WTC11 (cell line): ENCODE measurements at regions not wholly inside any gene's neighbourhood (a gene's known extent, or its start where the extent isn't known, plus 50 kb on each side); places are given as distances from the start of the nearest gene placed in this dataset.

ENCODE experiments used
- ATAC-seq: fragments of 200-7000 bp; cut with Tn5 transposase; 2 replicates; pipeline ENCODE4 v1.10.0; 2021; ENCODE audit warnings: mild to moderate bottlenecking, moderate library complexity
- CTCF ChIA-PET: fragments of 300-600 bp; sonication (Branson Sonifier 250); formaldehyde crosslinking; loops from one replicate; lab custom pipeline; 2021; ENCODE audit warnings: antibody characterized with exemption; lab: Charles Lee
- POLR2A ChIA-PET: fragments of 350-600 bp; sonication (Branson Sonifier 250); formaldehyde crosslinking; loops from one replicate; lab custom pipeline; 2021; ENCODE audit warnings: antibody characterized with exemption; lab: Charles Lee
- DNase-seq: peaks from one replicate; pipeline ENCODE4 v3.0.0; 2021; ENCODE audit warnings: low spot score
- H3K27ac Mint-ChIP-seq: 2 replicates; pipeline ENCODE4 v1.8.0; 2021; ENCODE audit warnings: mixed read lengths
- H3K27me3 Mint-ChIP-seq: 2 replicates; pipeline ENCODE4 v1.8.0; 2021; ENCODE audit warnings: low read depth, mild to moderate bottlenecking, moderate library complexity, mixed read lengths
- H3K36me3 Mint-ChIP-seq: 2 replicates; pipeline ENCODE4 v1.8.0; 2021; ENCODE audit warnings: mixed read lengths
- H3K4me1 Mint-ChIP-seq: 2 replicates; pipeline ENCODE4 v1.8.0; 2022; ENCODE audit warnings: mixed read lengths
- H3K4me3 Mint-ChIP-seq: 2 replicates; pipeline ENCODE4 v1.8.0; 2021; ENCODE audit warnings: mild to moderate bottlenecking, moderate library complexity, mixed read lengths
- H3K9me3 Mint-ChIP-seq: 2 replicates; pipeline ENCODE4 v1.8.0; 2021; ENCODE audit warnings: mixed read lengths
- CBFB ChIP-seq: sonication (generic); formaldehyde crosslinking; IDR thresholded peaks from 2 replicates; pipeline ENCODE4 v1.8.1; 2022; ENCODE audit warnings: mild to moderate bottlenecking, low read depth, missing genetic modification reagents
- CREM ChIP-seq: sonication (generic); formaldehyde crosslinking; IDR thresholded peaks from 2 replicates; pipeline ENCODE4 v1.8.1; 2022; ENCODE audit warnings: mild to moderate bottlenecking, missing genetic modification reagents, moderate library complexity
- FOXJ3 ChIP-seq: sonication (generic); formaldehyde crosslinking; IDR thresholded peaks from 2 replicates; pipeline ENCODE4 v1.9.0; 2021; ENCODE audit warnings: missing genetic modification reagents, mild to moderate bottlenecking, borderline replicate concordance
- FOXK1 ChIP-seq: sonication (generic); formaldehyde crosslinking; IDR thresholded peaks from 2 replicates; pipeline ENCODE4 v1.8.0; 2022; ENCODE audit warnings: mild to moderate bottlenecking, moderate library complexity, missing genetic modification reagents
- FOXP1 ChIP-seq: sonication (generic); formaldehyde crosslinking; IDR thresholded peaks from 2 replicates; pipeline ENCODE4 v1.8.0; 2022; ENCODE audit warnings: missing genetic modification reagents, mild to moderate bottlenecking, moderate library complexity, borderline replicate concordance
- GTF2I ChIP-seq: fragments of 250-450 bp; sonication (Bioruptor Pico); conservative IDR thresholded peaks from 2 replicates; pipeline ENCODE4 v1.4.0; 2021; ENCODE audit warnings: mild to moderate bottlenecking
- KAT7 ChIP-seq: sonication (generic); formaldehyde crosslinking; IDR thresholded peaks from 2 replicates; pipeline ENCODE4 v1.8.1; 2023; ENCODE audit warnings: missing genetic modification reagents, mild to moderate bottlenecking, borderline replicate concordance
- MXD4 ChIP-seq: fragments of 250-450 bp; sonication (Bioruptor Pico); IDR thresholded peaks from 2 replicates; pipeline ENCODE4 v1.8.0; 2021; ENCODE audit warnings: mild to moderate bottlenecking, moderate library complexity, borderline replicate concordance
- SMAD3 ChIP-seq: sonication (generic); formaldehyde crosslinking; IDR thresholded peaks from 2 replicates; pipeline ENCODE4 v1.8.0; 2022; ENCODE audit warnings: missing genetic modification reagents, mild to moderate bottlenecking, borderline replicate concordance
- ZNF121 ChIP-seq: sonication (generic); formaldehyde crosslinking; IDR thresholded peaks from 2 replicates; pipeline ENCODE4 v1.8.0; 2023; ENCODE audit warnings: missing genetic modification reagents
- TF ChIP-seq, protein P1 (sequence below): sonication (generic); formaldehyde crosslinking; IDR thresholded peaks from 2 replicates; pipeline ENCODE4 v1.8.1; 2022; ENCODE audit warnings: low read depth, mild to moderate bottlenecking, moderate library complexity, missing genetic modification reagents, borderline replicate concordance
- TF ChIP-seq, protein P2 (sequence below): sonication (generic); formaldehyde crosslinking; IDR thresholded peaks from 2 replicates; pipeline ENCODE4 v1.8.0; 2023; ENCODE audit warnings: missing genetic modification reagents, mild to moderate bottlenecking, borderline replicate concordance
- TF ChIP-seq, protein P3 (sequence below): sonication (generic); formaldehyde crosslinking; IDR thresholded peaks from 2 replicates; pipeline ENCODE4 v1.8.1; 2023; ENCODE audit warnings: mild to moderate bottlenecking, missing genetic modification reagents
- TF ChIP-seq, protein P4 (sequence below): sonication (generic); formaldehyde crosslinking; IDR thresholded peaks from 2 replicates; pipeline ENCODE4 v1.8.1; 2022; ENCODE audit warnings: low read depth, missing genetic modification reagents, borderline replicate concordance
- TF ChIP-seq, protein P5 (sequence below): fragments of 250-450 bp; sonication (Bioruptor Pico); IDR thresholded peaks from 2 replicates; pipeline ENCODE4 v2.1.2; 2022; ENCODE audit warnings: mild to moderate bottlenecking, moderate library complexity
- TF ChIP-seq, protein P6 (sequence below): sonication (generic); formaldehyde crosslinking; IDR thresholded peaks from 2 replicates; pipeline ENCODE4 v1.8.1; 2023; ENCODE audit warnings: mild to moderate bottlenecking, missing genetic modification reagents, borderline replicate concordance

DNA sequence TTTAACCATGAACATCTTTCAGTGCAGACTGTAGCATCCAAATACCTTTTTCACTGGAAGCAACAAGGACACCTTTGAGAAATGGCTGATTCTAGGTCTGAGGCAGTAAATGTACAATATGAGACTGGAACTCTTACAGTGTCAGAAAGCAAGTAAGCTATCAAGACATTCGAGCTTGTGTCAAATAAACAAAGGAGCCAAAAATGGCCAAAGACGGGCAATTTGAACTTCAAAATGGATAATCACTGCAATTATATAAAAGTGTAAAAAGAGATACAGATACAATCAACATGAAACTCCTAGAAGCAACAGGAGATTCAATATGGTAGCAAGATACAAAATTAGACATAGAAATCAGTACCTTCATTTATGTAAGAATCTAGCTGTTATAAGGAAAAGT is 138.5 kb upstream of the CCDC54 start:
- no peak for DNase-seq
- Mint-ChIP-seq H3K4me3 (no peak overlapping the region), H3K36me3 (no peaks in the 10 kb centered on the region), H3K27me3 (peaks cover 16% of the 10 kb centered on the region), H3K9me3 (peaks cover 6% of the 10 kb centered on the region; the same call in 1 of the 2 replicates), H3K27ac (no peak overlapping the region), H3K4me1 (peaks cover 14% of the 10 kb centered on the region)
- CTCF ChIA-PET: interaction anchor here (1.3 to 4.7 kb wide), 3 partner anchors 33 to 514 kb away, joined by 3 to 50 read pairs (median 3); no protein-coding TSS in a partner anchor
- no peak for ATAC-seq
- TF ChIP-seq, protein P1, sequence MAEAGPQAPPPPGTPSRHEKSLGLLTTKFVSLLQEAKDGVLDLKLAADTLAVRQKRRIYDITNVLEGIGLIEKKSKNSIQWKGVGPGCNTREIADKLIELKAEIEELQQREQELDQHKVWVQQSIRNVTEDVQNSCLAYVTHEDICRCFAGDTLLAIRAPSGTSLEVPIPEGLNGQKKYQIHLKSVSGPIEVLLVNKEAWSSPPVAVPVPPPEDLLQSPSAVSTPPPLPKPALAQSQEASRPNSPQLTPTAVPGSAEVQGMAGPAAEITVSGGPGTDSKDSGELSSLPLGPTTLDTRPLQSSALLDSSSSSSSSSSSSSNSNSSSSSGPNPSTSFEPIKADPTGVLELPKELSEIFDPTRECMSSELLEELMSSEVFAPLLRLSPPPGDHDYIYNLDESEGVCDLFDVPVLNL (CRISPR knock-in tag): no peak
- no peak for TF ChIP-seq CBFB (CRISPR knock-in tag)
- TF ChIP-seq, protein P2, sequence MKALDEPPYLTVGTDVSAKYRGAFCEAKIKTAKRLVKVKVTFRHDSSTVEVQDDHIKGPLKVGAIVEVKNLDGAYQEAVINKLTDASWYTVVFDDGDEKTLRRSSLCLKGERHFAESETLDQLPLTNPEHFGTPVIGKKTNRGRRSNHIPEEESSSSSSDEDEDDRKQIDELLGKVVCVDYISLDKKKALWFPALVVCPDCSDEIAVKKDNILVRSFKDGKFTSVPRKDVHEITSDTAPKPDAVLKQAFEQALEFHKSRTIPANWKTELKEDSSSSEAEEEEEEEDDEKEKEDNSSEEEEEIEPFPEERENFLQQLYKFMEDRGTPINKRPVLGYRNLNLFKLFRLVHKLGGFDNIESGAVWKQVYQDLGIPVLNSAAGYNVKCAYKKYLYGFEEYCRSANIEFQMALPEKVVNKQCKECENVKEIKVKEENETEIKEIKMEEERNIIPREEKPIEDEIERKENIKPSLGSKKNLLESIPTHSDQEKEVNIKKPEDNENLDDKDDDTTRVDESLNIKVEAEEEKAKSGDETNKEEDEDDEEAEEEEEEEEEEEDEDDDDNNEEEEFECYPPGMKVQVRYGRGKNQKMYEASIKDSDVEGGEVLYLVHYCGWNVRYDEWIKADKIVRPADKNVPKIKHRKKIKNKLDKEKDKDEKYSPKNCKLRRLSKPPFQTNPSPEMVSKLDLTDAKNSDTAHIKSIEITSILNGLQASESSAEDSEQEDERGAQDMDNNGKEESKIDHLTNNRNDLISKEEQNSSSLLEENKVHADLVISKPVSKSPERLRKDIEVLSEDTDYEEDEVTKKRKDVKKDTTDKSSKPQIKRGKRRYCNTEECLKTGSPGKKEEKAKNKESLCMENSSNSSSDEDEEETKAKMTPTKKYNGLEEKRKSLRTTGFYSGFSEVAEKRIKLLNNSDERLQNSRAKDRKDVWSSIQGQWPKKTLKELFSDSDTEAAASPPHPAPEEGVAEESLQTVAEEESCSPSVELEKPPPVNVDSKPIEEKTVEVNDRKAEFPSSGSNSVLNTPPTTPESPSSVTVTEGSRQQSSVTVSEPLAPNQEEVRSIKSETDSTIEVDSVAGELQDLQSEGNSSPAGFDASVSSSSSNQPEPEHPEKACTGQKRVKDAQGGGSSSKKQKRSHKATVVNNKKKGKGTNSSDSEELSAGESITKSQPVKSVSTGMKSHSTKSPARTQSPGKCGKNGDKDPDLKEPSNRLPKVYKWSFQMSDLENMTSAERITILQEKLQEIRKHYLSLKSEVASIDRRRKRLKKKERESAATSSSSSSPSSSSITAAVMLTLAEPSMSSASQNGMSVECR (CRISPR knock-in tag): no peak
- no peak for TF ChIP-seq ZNF121 (CRISPR knock-in tag)
- TF ChIP-seq MXD4 (CRISPR knock-in tag): no peak
- no peak for TF ChIP-seq CREM (CRISPR knock-in tag)
- POLR2A ChIA-PET: no interaction called here

DNA sequence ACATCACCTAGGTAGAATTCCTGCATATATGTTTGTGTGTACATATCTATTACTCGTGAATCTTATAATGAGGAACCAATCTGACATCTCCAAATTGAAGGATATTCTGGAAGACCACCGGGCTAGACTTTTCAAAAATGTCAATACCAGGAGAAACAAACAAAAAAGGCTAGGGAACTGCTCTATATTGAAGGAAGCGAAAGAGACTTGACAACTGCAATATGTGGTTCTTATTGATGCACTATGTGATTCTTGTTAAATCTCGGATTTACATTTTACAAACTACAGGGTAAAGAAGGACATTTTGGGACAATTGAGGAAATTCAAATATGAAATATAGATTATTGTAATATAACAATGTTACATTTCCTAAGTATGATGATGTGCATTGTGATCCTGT is 137.5 kb upstream of the CCDC54 start:
- Mint-ChIP-seq H3K4me3 (peak overlapping the region; percentile 91), H3K4me1 (peaks cover 10% of the 10 kb centered on the region), H3K27me3 (peaks cover 16% of the 10 kb centered on the region), H3K27ac (no peak overlapping the region), H3K36me3 (no peaks in the 10 kb centered on the region), H3K9me3 (no peaks in the 10 kb centered on the region)
- DNase-seq (no peak), ATAC-seq (no peak)
- CTCF ChIA-PET: interaction anchor here (1.3 kb wide), 2 partner anchors 34 to 513 kb away, joined by 3 read pairs; no protein-coding TSS in a partner anchor
- POLR2A ChIA-PET: no interaction called here
- TF ChIP-seq, protein P3, sequence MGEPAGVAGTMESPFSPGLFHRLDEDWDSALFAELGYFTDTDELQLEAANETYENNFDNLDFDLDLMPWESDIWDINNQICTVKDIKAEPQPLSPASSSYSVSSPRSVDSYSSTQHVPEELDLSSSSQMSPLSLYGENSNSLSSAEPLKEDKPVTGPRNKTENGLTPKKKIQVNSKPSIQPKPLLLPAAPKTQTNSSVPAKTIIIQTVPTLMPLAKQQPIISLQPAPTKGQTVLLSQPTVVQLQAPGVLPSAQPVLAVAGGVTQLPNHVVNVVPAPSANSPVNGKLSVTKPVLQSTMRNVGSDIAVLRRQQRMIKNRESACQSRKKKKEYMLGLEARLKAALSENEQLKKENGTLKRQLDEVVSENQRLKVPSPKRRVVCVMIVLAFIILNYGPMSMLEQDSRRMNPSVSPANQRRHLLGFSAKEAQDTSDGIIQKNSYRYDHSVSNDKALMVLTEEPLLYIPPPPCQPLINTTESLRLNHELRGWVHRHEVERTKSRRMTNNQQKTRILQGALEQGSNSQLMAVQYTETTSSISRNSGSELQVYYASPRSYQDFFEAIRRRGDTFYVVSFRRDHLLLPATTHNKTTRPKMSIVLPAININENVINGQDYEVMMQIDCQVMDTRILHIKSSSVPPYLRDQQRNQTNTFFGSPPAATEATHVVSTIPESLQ: no peak
- TF ChIP-seq, protein P4, sequence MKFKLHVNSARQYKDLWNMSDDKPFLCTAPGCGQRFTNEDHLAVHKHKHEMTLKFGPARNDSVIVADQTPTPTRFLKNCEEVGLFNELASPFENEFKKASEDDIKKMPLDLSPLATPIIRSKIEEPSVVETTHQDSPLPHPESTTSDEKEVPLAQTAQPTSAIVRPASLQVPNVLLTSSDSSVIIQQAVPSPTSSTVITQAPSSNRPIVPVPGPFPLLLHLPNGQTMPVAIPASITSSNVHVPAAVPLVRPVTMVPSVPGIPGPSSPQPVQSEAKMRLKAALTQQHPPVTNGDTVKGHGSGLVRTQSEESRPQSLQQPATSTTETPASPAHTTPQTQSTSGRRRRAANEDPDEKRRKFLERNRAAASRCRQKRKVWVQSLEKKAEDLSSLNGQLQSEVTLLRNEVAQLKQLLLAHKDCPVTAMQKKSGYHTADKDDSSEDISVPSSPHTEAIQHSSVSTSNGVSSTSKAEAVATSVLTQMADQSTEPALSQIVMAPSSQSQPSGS: no peak
- TF ChIP-seq FOXJ3: no peak
- TF ChIP-seq KAT7 (CRISPR knock-in tag): no peak
- TF ChIP-seq GTF2I: no peak
- TF ChIP-seq SMAD3 (CRISPR knock-in tag): no peak
- TF ChIP-seq FOXP1: no peak
- TF ChIP-seq FOXK1 (CRISPR knock-in tag): no peak
- TF ChIP-seq CREM (CRISPR knock-in tag): no peak
- TF ChIP-seq, protein P5, sequence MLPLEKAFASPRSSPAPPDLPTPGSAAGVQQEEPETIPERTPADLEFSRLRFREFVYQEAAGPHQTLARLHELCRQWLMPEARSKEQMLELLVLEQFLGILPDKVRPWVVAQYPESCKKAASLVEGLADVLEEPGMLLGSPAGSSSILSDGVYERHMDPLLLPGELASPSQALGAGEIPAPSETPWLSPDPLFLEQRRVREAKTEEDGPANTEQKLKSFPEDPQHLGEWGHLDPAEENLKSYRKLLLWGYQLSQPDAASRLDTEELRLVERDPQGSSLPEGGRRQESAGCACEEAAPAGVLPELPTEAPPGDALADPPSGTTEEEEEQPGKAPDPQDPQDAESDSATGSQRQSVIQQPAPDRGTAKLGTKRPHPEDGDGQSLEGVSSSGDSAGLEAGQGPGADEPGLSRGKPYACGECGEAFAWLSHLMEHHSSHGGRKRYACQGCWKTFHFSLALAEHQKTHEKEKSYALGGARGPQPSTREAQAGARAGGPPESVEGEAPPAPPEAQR (CRISPR knock-in tag): no peak
- TF ChIP-seq, protein P6, sequence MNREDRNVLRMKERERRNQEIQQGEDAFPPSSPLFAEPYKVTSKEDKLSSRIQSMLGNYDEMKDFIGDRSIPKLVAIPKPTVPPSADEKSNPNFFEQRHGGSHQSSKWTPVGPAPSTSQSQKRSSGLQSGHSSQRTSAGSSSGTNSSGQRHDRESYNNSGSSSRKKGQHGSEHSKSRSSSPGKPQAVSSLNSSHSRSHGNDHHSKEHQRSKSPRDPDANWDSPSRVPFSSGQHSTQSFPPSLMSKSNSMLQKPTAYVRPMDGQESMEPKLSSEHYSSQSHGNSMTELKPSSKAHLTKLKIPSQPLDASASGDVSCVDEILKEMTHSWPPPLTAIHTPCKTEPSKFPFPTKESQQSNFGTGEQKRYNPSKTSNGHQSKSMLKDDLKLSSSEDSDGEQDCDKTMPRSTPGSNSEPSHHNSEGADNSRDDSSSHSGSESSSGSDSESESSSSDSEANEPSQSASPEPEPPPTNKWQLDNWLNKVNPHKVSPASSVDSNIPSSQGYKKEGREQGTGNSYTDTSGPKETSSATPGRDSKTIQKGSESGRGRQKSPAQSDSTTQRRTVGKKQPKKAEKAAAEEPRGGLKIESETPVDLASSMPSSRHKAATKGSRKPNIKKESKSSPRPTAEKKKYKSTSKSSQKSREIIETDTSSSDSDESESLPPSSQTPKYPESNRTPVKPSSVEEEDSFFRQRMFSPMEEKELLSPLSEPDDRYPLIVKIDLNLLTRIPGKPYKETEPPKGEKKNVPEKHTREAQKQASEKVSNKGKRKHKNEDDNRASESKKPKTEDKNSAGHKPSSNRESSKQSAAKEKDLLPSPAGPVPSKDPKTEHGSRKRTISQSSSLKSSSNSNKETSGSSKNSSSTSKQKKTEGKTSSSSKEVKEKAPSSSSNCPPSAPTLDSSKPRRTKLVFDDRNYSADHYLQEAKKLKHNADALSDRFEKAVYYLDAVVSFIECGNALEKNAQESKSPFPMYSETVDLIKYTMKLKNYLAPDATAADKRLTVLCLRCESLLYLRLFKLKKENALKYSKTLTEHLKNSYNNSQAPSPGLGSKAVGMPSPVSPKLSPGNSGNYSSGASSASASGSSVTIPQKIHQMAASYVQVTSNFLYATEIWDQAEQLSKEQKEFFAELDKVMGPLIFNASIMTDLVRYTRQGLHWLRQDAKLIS (CRISPR knock-in tag): no peak
